ENCODE measurements at regions not wholly inside any gene's neighbourhood (a gene's known extent, or its start where the extent isn't known, plus 50 kb on each side); places are given as distances from the start of the nearest gene placed in this dataset.

DNA sequence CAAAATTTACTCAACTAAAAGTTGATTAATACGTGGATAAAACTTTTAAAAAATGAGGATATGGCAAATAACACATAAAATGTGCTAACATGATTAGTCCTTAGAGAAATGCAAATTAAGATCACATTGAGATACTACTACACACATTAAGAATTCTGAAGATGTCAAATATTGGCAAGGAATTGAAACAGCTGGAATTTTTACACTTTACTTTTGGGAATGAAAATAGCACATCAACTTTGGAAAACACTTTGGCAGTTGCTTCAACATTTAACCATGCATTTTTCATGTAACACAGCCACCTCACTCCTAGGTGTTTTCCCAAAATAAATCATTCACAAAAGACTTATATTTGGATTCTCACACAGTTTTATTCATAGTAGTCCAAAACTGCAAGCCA, 687.9 kb upstream of the SETBP1 start:
- DNase-seq: no peak

DNA sequence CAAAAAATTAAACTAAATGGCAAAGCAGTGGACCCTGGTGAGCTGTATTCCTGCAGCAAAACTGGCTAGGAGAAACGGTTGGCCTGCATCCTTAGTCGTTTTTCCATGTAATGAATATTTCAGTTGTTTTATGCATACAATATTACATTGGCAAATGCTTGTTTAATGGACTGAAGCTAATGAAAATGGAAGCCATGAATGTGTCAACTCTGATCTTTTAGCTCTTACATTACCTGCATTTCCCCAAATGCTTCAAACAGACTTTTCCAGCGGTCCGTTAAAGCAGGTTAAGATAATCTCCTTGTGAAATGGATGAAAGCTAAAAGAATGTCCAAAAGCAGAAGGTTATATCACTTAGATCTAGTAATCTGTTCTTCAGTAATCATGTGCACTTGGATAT, 686.3 kb upstream of the SETBP1 start:
- no peak for DNase-seq

DNA sequence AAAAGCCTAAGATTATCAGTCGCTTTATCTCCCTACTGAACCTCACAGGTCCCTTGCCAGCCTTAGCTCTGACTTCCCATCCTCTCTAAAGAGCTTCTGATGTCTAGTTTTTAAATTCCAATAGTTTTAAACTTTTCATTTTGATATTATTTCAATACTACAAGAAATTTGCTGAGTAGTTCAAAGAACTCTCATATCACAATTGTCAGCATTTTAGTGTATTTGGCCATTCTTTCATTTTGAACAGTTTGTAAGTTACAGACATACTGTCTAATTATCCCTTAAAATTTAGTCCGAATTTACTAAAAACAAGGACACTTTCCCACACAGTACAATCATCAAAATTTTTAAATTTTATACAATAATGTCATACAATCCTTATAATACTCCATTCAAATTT, 666.8 kb upstream of the SETBP1 start:
- no peak for DNase-seq

DNA sequence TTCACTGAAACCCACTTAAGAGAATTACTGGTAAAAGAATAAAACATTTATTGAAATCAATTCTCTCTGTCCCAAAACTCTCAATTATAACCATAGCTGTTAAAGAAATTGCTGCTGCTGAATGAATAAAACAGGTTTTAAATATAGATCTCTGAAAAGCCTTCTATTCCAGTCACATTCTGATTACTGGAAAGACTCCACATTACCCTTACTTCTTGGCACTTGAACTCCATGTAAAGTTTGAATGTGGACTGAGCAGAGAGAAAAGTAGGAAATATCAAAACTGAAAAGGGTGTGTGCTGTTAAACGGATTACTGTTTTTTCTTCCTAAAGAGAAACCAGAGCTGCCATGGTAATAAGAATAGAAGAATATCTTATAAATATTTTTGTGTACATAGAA, 655.3 kb upstream of the SETBP1 start:
- no peak for DNase-seq

DNA sequence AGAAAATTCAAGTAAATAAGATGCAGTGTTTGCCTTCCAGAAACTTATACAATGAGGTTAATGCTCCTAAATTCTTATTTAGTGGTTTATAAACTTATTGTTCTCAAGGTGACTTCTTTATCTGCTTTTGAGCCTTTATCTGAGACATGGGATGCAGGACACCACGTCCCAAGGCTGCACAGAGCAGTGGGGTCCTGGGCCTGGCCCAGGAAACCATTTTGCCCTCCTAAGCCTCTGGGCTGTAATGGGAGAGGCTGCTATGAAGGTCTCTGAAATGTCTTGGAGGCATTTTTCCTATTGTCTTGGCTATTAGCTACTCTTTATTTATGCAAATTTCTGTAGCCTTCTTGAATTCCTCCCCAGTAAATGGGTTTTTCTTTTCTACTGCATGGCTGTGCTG, 652.6 kb upstream of the SETBP1 start:
- DNase-seq: no peak

DNA sequence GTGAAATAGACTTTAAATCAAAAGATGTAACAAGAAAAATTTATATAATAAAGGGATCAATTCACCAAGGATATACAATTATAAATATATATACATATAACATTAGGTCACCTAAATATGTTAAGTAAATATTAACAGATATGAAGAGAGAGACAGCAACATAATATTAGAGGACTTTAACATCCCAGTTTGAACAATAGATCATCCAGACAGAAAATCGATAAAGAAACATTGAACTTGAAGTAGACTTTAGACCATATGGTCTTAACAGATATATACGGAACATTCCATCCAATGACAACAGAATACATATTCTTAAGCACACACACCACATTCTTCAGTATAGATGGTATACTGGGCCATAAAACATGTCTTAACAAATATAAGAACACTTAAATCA, 649.6 kb upstream of the SETBP1 start:
- no peak for DNase-seq

DNA sequence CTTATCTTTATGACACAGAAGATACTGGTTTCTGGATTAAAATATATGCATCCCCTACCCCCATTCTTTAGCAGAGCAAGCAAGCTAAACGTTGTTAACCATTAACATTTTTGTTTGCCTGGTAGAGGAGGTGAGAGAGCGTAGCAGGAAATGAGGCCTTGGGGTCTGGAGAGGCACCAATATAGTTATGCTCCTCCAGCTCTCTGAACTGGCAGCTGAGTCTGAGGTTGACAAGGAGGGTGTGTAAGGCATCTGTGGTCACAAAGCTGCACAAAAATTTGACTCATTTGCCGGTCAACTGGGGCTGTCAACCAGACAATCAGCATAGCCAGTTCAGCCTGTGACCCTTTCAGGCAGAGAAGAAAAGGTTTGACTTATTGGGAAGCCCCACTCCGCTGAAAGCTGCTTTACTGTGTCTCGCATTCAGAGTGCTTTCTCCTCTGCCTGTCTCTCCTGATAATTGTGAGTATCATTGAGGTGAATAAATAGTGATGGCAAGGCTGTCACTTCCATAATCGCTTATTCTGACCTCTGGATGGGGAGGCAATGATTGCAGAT, 647.5 kb upstream of the SETBP1 start:
- no peak for DNase-seq

DNA sequence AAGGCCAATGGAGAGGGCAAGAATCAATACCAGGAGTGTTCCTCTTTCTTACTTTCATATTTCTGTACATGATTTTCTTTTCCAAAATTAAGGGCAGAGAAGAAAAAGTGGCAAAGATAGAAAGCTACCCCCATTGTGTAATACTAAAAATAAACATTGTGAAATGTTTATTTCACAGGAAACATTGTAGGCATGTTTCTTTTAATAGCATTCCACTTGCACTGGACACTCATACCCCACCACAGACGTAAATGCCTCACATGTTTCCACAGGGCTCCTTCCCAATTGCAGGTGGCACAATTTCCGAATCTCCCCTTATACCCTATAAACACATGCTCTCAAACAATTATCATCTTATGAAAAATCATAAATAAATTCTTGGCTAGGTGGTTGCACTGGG, 645.1 kb upstream of the SETBP1 start:
- DNase-seq: no peak

DNA sequence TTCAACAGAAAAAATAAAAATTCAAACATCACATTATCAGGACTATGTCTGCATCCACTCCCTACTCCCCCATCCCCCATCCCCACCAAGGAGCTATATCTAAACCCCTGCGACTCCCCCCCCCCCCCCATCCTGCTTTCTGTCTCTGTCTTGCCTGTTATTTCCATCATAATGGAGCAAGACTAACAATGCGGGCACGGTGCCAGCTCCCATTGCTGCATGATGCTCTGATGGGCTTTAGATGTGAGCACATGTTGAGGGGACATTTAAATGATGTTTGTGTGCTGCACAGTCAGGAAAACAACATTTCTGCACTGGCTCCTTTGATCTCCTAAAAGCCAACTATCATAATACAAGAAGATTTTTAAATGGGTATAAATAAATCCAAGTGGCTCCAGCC, 644.2 kb upstream of the SETBP1 start:
- DNase-seq: no peak

DNA sequence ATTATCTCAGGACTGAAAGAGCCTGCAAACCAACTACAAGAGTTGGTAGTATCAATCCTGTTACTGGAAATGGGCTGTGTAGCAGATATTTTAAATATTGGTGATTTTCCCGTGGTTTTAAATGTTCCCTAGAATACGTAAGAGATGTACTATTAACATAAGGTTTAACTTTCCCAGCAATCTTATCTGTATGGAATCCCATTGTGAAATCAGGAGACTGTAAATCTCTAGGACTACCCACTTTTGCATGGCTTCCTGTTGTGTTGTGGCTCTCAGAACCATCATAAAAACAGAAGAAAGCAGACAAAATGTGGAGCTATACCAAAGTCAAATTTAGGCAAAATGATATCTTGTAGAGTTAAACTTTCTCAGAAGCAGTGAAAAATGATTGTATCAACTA, 641.5 kb upstream of the SETBP1 start:
- no peak for DNase-seq

DNA sequence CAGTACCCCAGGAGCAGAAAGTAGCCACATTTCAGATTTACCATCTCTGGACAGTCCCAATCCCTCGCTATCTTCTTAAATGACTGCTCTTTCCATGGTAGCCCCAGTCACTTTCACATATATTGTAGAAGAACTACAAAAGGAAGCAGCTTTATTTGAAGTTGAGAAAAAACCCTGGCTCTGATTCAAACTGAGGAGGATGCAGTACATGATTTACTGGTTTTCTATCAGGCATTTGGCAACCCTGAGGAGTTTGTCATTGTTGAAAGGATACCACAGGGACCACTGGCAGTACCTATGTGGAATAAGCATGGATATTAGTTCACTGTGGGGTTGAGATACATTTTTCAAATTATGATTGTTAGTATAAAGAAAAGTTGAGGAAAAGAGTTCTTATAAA, 640.9 kb upstream of the SETBP1 start:
- DNase-seq: no peak

DNA sequence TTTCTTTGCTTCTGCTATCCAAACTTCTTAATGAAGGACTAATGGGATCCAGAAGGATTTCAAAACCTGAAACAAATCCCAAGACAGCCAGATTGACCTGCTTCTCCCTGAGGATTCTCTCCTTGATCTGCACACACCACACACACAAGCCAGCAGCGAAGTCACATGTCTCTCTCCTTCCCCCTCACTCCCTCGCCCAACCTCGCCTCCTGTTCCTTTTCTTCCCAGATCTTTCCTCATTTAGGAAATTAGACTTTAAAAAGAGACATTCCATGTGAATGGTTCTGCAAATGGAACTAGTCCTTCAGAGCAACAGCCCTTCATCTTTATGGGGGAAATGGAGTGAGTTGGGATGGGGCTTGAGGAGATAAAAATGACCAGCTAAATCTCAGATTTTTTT, 639.1 kb upstream of the SETBP1 start:
- no peak for DNase-seq

DNA sequence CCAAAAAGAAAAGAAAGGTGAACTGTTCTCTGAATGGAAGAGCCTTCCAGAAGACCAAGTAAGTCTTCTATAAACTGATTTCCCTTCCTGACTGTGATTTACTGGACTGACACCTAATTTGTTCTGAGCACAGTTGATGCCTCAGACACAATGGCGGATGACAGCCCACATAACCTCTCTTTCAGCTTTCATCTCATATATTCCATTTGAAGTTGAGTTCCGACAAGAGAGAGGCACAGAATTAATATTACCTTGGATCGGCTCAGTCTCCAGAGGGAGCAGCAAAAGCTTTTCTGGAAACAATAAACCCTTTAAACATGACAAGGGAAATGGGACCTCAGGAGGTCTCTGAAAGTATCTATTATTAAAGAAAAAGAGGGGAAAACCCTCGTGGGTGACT, 638.7 kb upstream of the SETBP1 start:
- DNase-seq: no peak

DNA sequence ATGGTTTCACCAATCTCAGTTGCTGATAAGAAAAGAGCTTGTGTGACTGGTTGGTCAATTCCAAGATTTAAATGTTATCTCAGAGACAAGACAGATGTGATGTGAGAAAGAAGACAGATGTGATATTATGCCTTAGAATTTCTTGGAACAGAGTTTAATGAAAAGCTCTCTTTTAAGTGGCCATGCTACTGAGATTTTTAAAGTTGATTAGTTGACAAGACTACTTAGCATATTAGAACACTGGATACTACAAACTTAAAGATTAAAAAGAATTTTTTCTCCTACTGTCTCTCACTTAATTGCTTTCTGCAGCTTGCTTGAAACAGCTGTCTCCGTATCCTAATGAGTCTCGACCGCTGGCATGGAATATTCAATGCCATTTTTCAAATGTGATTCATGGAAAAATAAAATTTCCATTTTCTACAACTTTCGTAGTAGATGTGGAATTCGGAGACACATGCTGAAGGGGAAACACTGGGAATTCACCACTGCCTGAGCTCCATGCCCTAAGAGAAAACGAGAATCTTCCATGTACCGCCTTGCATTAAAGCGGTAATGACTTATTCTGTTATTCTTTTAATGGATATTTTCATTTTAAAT, 634.2 kb upstream of the SETBP1 start:
- DNase-seq: no peak

DNA sequence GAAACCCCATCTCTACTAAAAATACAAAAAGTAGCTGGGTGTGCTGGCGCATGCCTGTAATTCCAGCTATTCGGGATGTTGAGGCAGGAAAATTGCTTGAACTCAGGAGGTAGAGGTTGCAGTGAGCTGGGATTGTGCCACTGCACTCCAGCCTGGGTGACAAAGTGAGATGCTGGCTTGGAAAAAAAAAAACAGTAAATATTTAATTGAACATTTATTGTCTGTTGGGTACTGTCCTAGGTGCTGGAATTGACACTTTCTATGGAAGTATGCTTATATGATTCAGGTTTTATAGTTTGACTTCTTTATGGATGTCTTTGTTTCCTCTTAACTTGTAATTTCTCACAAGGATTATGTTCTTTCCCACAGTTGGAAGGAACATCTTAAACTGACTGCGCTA, 633.1 kb upstream of the SETBP1 start:
- DNase-seq: no peak

DNA sequence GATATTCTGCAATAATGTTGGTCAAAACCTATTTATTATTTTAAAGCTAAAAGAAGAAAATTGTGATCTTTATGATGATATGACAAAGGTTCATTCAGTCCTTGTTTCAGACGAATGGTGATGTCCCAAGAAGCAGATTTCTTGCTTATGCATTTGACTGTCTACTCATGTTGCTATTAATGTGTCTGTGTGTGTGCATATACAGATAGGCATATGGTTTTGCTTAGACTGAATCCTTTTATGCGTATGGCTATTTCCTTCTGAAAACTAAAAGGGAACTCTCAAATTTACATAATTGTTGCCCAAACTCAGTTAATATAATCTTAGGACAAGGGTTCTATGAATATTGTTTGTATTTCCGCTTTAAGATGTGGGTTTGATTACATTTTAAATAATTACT, 632.3 kb upstream of the SETBP1 start:
- DNase-seq: no peak

DNA sequence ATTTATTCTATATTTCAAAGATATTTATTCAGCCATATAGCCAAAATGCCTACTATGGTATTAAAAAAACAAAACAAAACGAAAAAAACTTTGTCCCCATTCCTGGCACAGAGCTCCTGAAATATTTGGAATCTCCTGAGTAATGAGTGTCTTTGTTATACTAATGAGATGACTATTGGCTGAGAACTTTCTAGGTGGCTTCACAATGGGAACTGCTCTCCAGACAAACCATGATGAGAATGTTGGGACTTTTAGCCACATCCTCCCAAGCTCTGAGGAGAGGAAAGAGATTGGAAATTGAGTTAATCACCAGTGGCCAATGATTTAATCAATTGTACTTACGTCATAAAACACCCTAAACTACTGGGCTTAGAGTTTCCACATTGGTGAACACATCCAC, 631.8 kb upstream of the SETBP1 start:
- no peak for DNase-seq

DNA sequence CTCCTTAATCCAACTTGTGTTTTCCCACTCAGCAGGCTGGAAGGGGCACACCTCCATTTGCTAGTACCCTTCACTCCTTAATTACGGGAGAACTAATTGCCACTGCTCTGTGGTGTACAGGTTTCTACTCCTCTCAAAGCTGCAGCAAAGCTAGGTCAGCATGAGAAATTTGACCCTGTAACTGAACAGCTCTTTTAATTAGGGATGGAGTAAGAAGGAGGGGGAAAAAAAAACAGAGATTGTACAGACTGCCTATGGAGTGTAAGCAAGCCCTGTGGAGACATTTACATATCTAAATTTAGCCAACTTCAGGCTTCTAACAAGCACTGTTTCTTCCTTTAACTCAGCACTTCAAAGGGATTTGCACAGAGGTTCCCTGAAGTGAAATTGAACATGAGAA, 629.7 kb upstream of the SETBP1 start:
- DNase-seq: no peak

DNA sequence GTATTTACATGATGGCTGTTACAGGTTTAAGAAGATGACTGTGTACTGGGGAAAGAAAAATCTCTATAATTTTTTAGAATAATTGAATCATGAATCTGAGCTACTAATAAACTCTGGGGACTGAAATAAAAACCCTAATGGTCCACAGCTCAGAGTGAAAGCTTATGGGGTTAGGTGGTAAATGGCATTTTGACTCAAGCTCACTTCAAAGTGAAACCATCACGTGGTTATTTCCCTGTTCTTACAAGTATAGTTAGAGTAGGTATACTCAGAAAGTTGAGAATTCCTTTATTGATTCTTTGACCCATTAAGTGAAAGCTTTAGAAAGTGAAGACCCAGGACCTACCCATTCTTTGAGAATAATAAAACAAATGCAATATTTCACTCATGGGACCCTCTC, 626.2 kb upstream of the SETBP1 start:
- no peak for DNase-seq

DNA sequence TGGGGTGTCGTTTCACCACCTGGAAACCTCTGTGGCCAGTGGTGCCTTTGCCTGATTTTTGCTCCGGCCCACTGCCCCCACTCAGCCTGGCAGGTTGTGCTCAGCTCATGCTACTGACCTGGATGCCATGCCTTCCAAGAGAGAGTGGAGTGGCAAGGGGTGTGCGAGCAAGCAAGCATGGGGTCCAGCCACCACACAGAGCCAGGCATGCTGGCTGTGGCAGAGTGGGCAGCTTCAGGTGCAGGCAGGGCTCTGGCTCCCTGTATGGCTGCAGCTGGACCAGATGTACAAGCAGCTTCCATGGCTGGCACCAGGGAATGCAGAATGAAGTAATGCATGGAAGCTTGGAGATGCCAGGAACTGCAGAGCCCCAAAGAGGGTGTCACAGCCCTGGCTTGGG, 620.5 kb upstream of the SETBP1 start:
- no peak for DNase-seq

DNA sequence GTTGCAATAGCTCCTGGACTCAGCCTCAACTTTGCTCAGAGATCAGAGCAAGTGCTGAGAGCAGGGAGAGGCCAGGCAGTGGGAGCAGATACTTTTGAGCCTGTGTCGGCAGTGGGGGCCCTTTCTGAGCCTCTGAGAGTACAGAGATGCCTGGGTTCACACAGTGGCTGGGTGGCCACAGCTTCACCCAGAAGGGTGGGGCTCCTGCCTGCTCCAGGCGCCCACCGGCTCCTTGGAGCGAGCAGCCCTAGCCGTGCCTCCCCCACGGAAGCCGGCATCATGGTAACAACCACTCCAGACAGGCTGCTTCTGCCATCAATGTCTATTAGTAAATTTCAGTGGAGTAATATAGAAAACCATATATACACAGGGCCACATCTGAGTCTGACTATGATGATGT, 619.2 kb upstream of the SETBP1 start:
- no peak for DNase-seq

DNA sequence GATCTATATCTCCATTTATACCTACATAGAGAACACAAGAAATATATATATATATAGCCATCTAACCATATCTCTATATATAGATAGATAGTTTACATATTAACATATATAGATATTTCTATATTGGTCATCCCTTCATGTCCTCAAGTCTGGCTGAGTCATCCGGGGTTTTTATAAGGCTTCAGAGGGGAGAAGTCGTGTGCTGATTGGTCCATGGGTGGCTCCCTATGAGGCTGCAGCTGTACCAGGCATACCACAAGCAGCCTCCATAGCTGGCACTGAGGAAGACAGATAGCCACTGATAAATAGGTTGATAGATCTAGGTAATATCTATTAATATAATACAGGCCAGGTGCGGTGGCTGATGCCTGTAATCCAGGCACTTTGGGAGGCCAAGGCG, 618.3 kb upstream of the SETBP1 start:
- no peak for DNase-seq

DNA sequence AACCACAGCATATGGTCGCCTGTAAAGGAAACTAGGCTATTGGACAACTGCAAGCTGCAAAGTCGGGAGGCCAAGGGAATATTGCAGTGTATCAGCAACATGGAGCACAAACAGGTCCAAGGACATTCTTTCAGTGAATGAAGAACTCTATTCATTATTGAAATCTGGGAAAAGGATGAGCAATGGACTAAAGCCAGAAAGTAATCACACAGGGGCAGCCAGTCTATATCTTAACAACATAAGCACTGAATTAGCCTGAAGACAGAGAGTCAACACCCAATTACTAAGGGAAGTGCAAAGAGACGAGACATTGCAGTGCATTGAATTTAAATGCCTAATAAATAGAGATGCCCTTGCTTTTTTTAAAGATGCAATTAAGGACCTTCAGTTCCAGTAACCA, 615.5 kb upstream of the SETBP1 start:
- DNase-seq: no peak

DNA sequence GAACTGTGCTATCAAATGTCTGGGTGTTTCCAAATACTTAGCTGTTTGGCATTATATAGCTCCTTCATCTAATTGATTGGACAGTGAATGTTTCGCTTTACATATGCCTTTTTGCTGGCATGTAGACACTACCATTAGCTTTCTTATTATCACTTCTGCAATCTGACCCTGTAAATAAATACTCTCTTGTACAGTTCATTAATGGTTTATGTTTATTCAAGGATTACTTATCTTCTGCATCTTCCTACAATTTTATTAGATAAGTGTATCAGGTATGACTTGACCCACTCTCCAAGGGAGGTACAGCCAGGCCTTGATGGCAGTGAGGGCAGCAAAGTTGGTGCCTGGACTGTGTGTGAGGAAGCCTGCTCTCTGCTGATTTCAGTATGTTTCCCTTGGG, 614.1 kb upstream of the SETBP1 start:
- no peak for DNase-seq

DNA sequence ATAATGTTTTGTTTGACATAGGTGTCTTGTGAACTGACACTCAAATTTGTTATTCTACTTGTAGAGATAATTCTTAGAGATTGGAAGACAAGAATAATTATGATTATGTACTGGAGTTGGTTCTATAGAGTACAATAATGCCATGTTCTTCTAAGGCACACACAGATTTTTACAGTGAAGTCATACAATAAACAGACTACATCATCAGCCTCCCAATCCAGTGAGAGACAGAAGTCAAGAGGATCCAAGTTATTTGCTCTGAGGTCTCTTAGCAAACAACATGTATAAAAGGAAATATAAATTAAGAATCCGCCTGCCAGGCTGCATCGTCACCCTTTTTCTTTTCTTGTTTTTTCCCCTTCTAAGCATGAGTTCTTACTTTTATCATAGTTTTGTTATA, 613.5 kb upstream of the SETBP1 start:
- DNase-seq: no peak

DNA sequence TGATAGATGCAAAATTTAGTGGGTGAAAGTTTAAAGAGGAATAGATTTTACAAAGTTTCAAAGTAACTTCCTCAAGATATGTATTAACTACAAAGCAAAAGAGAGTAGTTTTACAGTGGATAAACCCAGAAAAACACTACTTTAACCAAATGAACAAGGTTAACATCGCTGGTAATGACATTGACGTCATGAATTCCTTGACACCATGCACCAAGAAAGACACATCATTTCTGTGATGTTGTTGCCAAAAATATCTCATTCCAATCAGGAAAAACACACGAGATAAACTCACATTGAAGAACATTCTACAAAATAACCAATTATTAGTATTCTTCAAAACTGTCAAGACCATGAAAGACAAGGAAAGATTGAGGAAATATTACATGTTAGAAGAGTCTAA, 605.6 kb upstream of the SETBP1 start:
- no peak for DNase-seq

Measured in CD4-positive, alpha-beta T cell treated with Interleukin-10 for 1 hour (primary cell).